ENCODE measurements at regions not wholly inside any gene's neighbourhood (a gene's known extent, or its start where the extent isn't known, plus 50 kb on each side); places are given as distances from the start of the nearest gene placed in this dataset.

DNA sequence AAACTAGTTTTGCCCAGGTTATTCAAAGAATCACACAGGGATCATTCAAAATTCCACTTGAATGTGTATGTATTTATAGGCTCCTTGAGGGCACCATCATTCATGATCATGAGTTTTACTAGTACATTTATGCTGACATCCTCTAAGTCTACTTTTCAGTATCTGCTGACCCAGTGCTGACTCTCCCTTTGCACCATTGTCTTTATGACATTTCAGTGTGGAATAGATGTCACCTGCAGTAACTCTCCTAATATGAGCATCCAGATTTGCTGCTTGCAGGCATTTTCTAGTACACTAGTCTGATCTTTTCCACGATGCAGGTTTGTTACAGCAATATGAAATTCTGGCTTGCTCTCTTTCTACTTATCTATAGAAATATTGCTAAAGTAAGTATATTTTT, 1603.5 kb downstream of the SI start:
- no peak for TF ChIP-seq GATA2 (IDR thresholded peaks at IDR 0.05; ENCODE audit: low read depth, low read length)

- no peak for TF ChIP-seq GATA2 (IDR thresholded peaks at IDR 0.05; ENCODE audit: low read depth, low read length)
- no peak for TF ChIP-seq GATA3 (IDR thresholded peaks at IDR 0.05; ENCODE audit: low read depth, low read length)
Observed at GRCh38 chr3:163468531-163469335, 1609.6 kb downstream of the SI start.

DNA sequence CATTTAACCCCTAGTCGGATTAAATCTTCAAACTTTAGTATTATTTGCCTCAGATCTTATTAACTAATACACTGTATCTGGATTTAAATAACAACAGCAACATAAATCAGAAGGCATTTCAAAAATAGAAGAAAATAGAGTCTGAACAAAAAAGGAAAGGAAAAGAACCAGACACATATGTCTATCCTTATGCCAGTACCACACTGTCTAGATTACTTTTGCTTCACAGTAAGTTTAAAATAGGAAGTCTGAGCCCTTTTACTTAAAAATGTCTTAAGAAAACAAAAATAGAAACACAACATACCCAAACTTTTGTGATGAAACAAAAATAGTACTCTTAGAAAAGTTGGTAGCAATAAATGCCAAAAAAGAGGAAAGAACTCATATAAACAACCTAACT, 1615.8 kb downstream of the SI start:
- TF ChIP-seq GATA3 (IDR thresholded peaks at IDR 0.05; ENCODE audit: low read depth, low read length): no peak
- TF ChIP-seq GATA2 (IDR thresholded peaks at IDR 0.05; ENCODE audit: low read depth, low read length): no peak

- TF ChIP-seq GATA2 (IDR thresholded peaks at IDR 0.05; ENCODE audit: low read depth, low read length) (no peak), GATA3 (IDR thresholded peaks at IDR 0.05; ENCODE audit: low read depth, low read length) (no peak)
Observed at GRCh38 chr3:163450698-163451097, 1627.6 kb downstream of the SI start.

GRCh38 chr3:163438760-163439159, 1639.5 kb downstream of the SI start:
- no peak for TF ChIP-seq GATA3 (IDR thresholded peaks at IDR 0.05; ENCODE audit: low read depth, low read length)
- TF ChIP-seq GATA2 (IDR thresholded peaks at IDR 0.05; ENCODE audit: low read depth, low read length): no peak

DNA sequence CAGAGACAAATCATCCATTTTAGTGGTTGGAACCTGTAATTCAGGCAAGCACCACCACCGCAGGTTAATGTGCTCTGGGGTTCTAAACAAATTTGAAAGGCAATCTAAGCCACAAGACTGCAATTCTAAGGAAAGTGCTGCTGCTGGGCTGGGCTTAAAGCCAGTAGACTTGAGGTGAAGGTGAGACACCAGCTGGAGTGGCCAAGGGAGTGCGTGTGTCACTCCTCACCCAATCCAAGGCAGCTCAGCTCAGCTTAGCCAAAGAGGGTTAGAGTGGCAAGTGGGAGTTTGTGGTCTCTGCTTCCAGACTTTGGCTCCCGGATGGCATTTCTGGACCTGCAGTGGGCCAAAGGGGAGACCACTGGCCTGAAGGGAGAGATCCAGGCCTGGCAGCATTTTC, 1655.6 kb downstream of the SI start:
- no peak for TF ChIP-seq GATA2 (IDR thresholded peaks at IDR 0.05; ENCODE audit: low read depth, low read length)
- TF ChIP-seq GATA3 (IDR thresholded peaks at IDR 0.05; ENCODE audit: low read depth, low read length): no peak

GRCh38 chr3:163391407-163392181, 1686.7 kb downstream of the SI start:
- no peak for TF ChIP-seq GATA3 (IDR thresholded peaks at IDR 0.05; ENCODE audit: low read depth, low read length)
- no peak for TF ChIP-seq GATA2 (IDR thresholded peaks at IDR 0.05; ENCODE audit: low read depth, low read length)

DNA sequence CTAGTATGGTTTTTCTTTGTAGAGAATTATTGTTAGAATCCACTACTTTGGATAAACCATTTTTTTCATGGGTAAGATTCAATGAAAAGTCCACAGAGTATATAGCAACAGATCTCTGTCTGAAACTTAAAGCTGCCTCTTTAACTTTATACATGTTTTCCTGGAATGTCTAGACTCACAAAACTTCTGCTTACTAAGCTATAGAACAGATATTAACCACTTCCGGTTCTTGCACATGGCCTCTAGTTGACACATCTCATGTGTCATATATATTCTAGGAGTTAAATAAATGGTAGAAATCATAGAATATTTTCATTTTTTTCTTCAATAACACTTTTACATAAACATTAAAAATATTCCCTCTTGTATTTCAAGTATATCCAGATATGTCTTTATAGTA, 1693.9 kb downstream of the SI start:
- no peak for TF ChIP-seq GATA2 (IDR thresholded peaks at IDR 0.05; ENCODE audit: low read depth, low read length)
- TF ChIP-seq GATA3 (IDR thresholded peaks at IDR 0.05; ENCODE audit: low read depth, low read length): no peak

DNA sequence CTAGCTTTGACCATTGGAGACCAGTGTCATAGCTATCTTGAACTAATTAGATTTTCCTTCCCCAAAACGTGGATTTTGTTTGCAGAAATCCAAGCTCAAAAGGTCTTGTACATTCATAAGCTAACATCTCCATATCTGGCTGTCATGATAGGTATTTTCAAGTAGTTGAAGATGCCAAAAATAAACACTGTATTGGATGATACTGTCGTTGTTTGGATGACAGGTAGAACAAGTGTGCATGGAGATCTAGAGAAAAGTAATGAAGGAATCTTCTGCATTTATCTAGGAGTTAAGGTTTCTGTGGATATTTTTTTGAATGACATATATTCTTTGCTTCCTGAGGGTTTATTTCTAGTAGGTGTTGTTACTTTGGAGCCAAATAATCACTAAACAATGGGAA, 1696.1 kb downstream of the SI start:
- TF ChIP-seq GATA3 (IDR thresholded peaks at IDR 0.05; ENCODE audit: low read depth, low read length) (no peak), GATA2 (IDR thresholded peaks at IDR 0.05; ENCODE audit: low read depth, low read length) (no peak)

GRCh38 chr3:163368168-163368567, 1710.1 kb downstream of the SI start:
- TF ChIP-seq GATA3 (IDR thresholded peaks at IDR 0.05; ENCODE audit: low read depth, low read length): no peak
- no peak for TF ChIP-seq GATA2 (IDR thresholded peaks at IDR 0.05; ENCODE audit: low read depth, low read length)

DNA sequence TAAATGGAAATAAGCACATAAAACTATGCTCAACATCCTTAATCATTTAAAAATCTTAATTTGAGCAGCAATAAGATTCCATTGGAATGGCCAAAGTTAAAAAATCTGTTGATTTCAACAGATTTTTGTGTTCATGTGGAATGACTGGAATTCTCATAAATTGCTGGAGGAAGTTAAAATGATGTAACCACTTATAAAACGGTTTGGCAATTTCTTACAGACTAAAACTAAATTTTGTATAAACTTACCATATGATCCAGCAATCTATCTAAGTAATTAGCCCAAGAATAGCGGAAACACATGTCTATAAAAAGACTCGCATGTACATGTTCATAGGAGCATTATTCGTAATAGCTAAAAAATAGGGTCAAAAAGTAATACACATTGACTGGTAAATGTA, 1713.6 kb downstream of the SI start:
- TF ChIP-seq GATA3 (IDR thresholded peaks at IDR 0.05; ENCODE audit: low read depth, low read length) (no peak), GATA2 (IDR thresholded peaks at IDR 0.05; ENCODE audit: low read depth, low read length) (no peak)

GRCh38 chr3:163362151-163362550, 1716.1 kb downstream of the SI start:
- peak; percentile 64 for TF ChIP-seq GATA2 (IDR thresholded peaks at IDR 0.05; ENCODE audit: low read depth, low read length)
- peak; percentile 73 for TF ChIP-seq GATA3 (IDR thresholded peaks at IDR 0.05; ENCODE audit: low read depth, low read length)

DNA sequence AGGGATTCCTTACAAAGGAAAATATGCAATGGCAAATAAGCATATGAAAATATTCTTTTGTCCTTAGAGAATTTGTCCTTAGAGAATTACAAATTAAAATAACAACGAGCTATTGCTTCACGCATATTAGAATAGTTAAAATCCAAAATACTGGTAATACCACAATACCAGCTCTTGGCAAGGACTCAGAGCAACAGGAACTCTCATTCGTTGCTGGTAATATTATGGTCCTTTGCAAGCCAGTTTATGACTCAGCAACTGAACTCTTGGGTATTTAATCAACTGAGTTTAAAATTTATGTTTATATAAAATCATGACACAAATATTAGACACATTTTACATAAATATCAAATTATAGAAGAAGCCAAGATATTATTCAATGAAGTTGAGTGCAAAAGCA, 1730.4 kb downstream of the SI start:
- TF ChIP-seq GATA3 (IDR thresholded peaks at IDR 0.05; ENCODE audit: low read depth, low read length) (no peak), GATA2 (IDR thresholded peaks at IDR 0.05; ENCODE audit: low read depth, low read length) (no peak)

- TF ChIP-seq GATA3 (IDR thresholded peaks at IDR 0.05; ENCODE audit: low read depth, low read length) (no peak), GATA2 (IDR thresholded peaks at IDR 0.05; ENCODE audit: low read depth, low read length) (no peak)
Observed at GRCh38 chr3:163335429-163335828, 1742.9 kb downstream of the SI start.

GRCh38 chr3:163328680-163329079, 1749.6 kb downstream of the SI start:
- TF ChIP-seq GATA2 (IDR thresholded peaks at IDR 0.05; ENCODE audit: low read depth, low read length) (no peak), GATA3 (IDR thresholded peaks at IDR 0.05; ENCODE audit: low read depth, low read length) (no peak)

Measured in SH-SY5Y (cell line).